ENCODE measurements at regions not wholly inside any gene's neighbourhood (a gene's known extent, or its start where the extent isn't known, plus 50 kb on each side); places are given as distances from the start of the nearest gene placed in this dataset.

- no peak for TF ChIP-seq CTCF (IDR thresholded peaks at IDR 0.05; ENCODE audit: insufficient read depth, low read length, missing control alignments)
- ChIA-PET CTCF (no interaction called here), POLR2A (no interaction called here)
- DNase-seq (ENCODE audit: low read depth, low spot score), result no peak
- H3K4me3 ChIP-seq (ENCODE audit: low read depth, low read length), result no peak overlapping the region
Observed at GRCh38 chr19:29268103-29268502, 55.2 kb upstream of the UQCRFS1 start.

GRCh38 chr19:29268721-29269393, 55.9 kb upstream of the UQCRFS1 start:
- no peak for TF ChIP-seq CTCF (IDR thresholded peaks at IDR 0.05; ENCODE audit: insufficient read depth, low read length, missing control alignments)
- POLR2A ChIA-PET, result no interaction called here
- DNase-seq (ENCODE audit: low read depth, low spot score), result no peak
- CTCF ChIA-PET, result no interaction called here
- H3K4me3 ChIP-seq (ENCODE audit: low read depth, low read length), result no peak overlapping the region

- CTCF ChIA-PET, result no interaction called here
- no peak for DNase-seq (ENCODE audit: low read depth, low spot score)
- POLR2A ChIA-PET, result no interaction called here
- TF ChIP-seq CTCF (IDR thresholded peaks at IDR 0.05; ENCODE audit: insufficient read depth, low read length, missing control alignments), result no peak
- no peak overlapping the region for H3K4me3 ChIP-seq (ENCODE audit: low read depth, low read length)
Observed at GRCh38 chr19:29269641-29270040, 56.7 kb upstream of the UQCRFS1 start.

GRCh38 chr19:29271341-29271740, 58.4 kb upstream of the UQCRFS1 start:
- no peak for DNase-seq (ENCODE audit: low read depth, low spot score)
- CTCF ChIA-PET, result no interaction called here
- POLR2A ChIA-PET, result no interaction called here
- no peak for TF ChIP-seq CTCF (IDR thresholded peaks at IDR 0.05; ENCODE audit: insufficient read depth, low read length, missing control alignments)
- H3K4me3 ChIP-seq (ENCODE audit: low read depth, low read length), result no peak overlapping the region

DNA sequence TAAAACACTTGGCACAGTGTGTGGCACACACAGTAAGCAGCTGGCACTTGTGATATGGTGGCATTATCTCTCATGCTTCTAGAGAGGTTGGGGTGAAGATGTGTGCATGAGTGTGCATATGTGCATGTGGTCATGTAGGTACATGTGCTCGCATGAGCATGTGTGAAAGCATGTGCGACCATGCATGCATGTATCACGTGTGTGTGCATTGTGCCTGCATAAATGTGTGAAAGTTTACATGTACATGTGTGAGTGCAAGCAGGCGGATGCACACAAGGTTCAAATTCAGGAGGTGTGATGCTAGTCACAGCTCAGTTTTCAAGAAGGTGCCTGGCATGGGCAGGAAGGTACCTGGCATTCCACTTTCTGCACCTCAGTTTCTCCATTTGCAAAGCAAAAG, 59.0 kb upstream of the UQCRFS1 start:
- POLR2A ChIA-PET, result no interaction called here
- no peak for DNase-seq (ENCODE audit: low read depth, low spot score)
- no peak overlapping the region for H3K4me3 ChIP-seq (ENCODE audit: low read depth, low read length)
- TF ChIP-seq CTCF (IDR thresholded peaks at IDR 0.05; ENCODE audit: insufficient read depth, low read length, missing control alignments), result no peak
- CTCF ChIA-PET, result interaction anchor here (1.6 kb wide), 1 partner anchor 9 kb away, joined by 7 read pairs; no protein-coding TSS in a partner anchor

DNA sequence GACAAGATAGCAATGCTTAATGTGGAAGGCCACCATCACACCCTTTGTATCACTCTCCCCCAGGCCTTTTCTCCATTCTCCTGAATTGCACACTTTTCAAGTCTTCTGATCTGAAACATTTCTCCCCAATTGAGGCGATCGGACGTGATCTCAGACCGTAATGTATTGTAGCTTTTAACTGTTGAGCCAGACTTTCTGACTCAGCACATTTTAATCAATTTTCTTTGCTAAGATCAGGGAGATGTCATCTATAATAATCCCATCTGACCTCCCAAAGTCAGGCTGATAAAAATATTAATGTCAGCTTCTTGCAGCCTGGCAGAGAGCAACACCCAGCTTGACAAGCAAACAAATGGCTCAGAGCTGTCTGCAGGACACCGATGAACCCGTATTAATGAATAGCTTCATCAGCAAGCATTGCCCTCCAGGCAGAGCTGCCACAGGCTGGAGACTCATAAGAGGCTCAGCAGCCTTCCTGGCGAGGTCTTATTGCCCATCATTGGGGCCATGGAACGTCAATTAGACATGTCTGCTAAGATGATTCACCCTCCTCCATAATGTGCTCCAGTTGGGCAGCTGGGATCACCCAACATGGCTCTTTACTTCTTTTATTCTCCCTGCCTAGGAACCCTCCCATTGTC, 60.2 kb upstream of the UQCRFS1 start:
- ChIA-PET POLR2A (no interaction called here), CTCF (interaction anchor here (1.6 kb wide), 1 partner anchor 10 kb away, joined by 7 read pairs; no protein-coding TSS in a partner anchor)
- H3K4me3 ChIP-seq (ENCODE audit: low read depth, low read length), result no peak overlapping the region
- no peak for TF ChIP-seq CTCF (IDR thresholded peaks at IDR 0.05; ENCODE audit: insufficient read depth, low read length, missing control alignments)
- DNase-seq (ENCODE audit: low read depth, low spot score), result no peak

All from AG04449 (cell line).